ENCODE measurements at regions not wholly inside any gene's neighbourhood (a gene's known extent, or its start where the extent isn't known, plus 50 kb on each side); places are given as distances from the start of the nearest gene placed in this dataset.

DNA sequence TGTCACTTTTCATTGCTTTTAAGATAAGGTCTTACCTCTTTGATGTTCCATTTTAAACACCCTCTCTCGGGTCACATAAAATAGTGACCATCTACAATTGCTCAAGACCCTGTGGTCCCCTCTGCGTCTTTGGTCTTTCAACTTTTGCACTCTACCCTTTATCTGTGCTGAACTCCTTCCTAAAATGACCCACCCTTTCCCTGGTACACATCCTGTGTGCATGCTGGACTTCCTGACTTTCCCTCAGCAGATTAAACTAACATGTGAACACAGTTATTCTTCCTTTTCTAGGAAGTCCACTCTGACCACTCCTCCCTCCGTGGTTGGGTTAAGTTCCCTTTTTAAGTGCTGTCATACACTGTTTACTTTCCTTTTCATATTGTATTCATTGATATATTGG, 414.2 kb downstream of the GABRB3 start:
- no peak for TF ChIP-seq CTCF (IDR thresholded peaks at IDR 0.05; ENCODE audit: low read depth, low read length)
- H3K4me3 ChIP-seq (replicated peaks in 1 of 2; ENCODE audit: low read depth in 2 of 2, low read length in 2 of 2), result no peak overlapping the region
- no peak for DNase-seq (ENCODE audit: low read depth in 2 of 2)

- DNase-seq (ENCODE audit: low read depth in 2 of 2), result no peak
- TF ChIP-seq CTCF (IDR thresholded peaks at IDR 0.05; ENCODE audit: low read depth, low read length), result no peak
- H3K4me3 ChIP-seq (replicated peaks in 1 of 2; ENCODE audit: low read depth in 2 of 2, low read length in 2 of 2), result no peak overlapping the region
Observed at GRCh38 chr15:26357653-26358052, 415.2 kb downstream of the GABRB3 start.

DNA sequence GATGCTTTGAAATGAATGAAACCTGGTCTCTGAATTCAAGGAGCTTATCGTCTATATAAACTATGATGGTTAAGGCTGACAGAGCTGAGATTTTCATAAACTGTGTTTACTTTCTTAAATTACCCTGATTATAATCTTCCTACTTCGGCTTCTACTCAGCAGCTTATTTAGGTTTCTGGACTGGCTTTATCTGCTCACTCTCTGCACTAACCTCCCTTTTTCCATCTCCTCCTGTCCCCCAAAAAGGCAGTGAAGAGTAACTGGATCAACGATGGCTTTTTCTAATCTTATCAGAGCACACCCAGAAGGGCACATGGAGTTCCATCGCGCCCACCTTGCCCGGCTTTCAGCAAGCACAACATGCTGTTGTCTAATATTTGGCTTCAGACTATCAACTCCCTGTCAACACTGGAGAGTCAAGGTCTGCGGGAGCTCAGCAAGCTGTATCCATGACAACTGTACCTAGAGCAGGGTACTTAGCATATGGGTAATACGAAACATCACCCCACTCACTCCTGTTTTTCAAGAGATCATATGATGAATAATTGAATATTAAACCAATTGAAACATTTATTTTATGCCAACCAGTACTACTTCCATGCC, 417.3 kb downstream of the GABRB3 start:
- no peak overlapping the region for H3K4me3 ChIP-seq (replicated peaks in 1 of 2; ENCODE audit: low read depth in 2 of 2, low read length in 2 of 2)
- no peak for TF ChIP-seq CTCF (IDR thresholded peaks at IDR 0.05; ENCODE audit: low read depth, low read length)
- DNase-seq (ENCODE audit: low read depth in 2 of 2), result no peak

- no peak for TF ChIP-seq CTCF (IDR thresholded peaks at IDR 0.05; ENCODE audit: low read depth, low read length)
- DNase-seq (ENCODE audit: low read depth in 2 of 2), result no peak
- no peak overlapping the region for H3K4me3 ChIP-seq (replicated peaks in 1 of 2; ENCODE audit: low read depth in 2 of 2, low read length in 2 of 2)
Observed at GRCh38 chr15:26352909-26353308, 420.0 kb downstream of the GABRB3 start.

GRCh38 chr15:26352406-26352805, 420.5 kb downstream of the GABRB3 start:
- H3K4me3 ChIP-seq (replicated peaks in 1 of 2; ENCODE audit: low read depth in 2 of 2, low read length in 2 of 2), result no peak overlapping the region
- no peak for TF ChIP-seq CTCF (IDR thresholded peaks at IDR 0.05; ENCODE audit: low read depth, low read length)
- DNase-seq (ENCODE audit: low read depth in 2 of 2), result no peak

- TF ChIP-seq CTCF (IDR thresholded peaks at IDR 0.05; ENCODE audit: low read depth, low read length), result no peak
- no peak overlapping the region for H3K4me3 ChIP-seq (replicated peaks in 1 of 2; ENCODE audit: low read depth in 2 of 2, low read length in 2 of 2)
Observed at GRCh38 chr15:26325495-26325894, 447.4 kb downstream of the GABRB3 start.

DNA sequence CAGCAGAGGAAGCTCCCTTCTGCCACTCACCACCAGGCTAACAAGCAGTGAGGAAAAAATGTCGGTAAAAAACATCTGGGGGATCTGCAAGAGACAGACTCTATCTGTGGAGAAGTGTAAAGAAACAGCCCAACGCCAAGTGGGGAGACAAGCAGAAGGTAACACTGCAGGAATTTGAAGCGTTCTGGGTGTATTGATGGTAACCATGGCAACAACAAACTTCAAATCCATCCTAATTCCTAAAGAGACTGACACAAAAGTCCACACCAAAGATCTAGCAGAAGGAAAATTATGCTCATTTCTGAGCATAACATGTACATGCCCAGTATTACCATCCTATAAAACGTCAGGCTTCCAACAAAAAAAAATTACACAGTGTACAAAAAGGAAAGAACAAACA, 449.3 kb downstream of the GABRB3 start:
- no peak for DNase-seq (ENCODE audit: low read depth in 2 of 2)
- no peak for TF ChIP-seq CTCF (IDR thresholded peaks at IDR 0.05; ENCODE audit: low read depth, low read length)
- no peak overlapping the region for H3K4me3 ChIP-seq (replicated peaks in 1 of 2; ENCODE audit: low read depth in 2 of 2, low read length in 2 of 2)

More at GRCh38 chr15:26325495-26325894, 447.4 kb downstream of the GABRB3 start:
- no peak for DNase-seq (ENCODE audit: low read depth in 2 of 2)
